GM12878 (cell line): ENCODE measurements at regions not wholly inside any gene's neighbourhood (a gene's known extent, or its start where the extent isn't known, plus 50 kb on each side); places are given as distances from the start of the nearest gene placed in this dataset.

Source experiments
- ATAC-seq: fragments of 200-7000 bp; cut with Tn5 transposase; 3 replicates; pipeline ENCODE4 v1.9.1; 2020; ENCODE audit warnings: mild to moderate bottlenecking, moderate library complexity
- BruUV-seq: library from RNA; stranded (reverse); fragments of 400-500 nt; replicated peaks from 2 replicates; lab custom pipeline; 2021; lab: Mats Ljungman, UMichigan
- CTCF ChIA-PET: fragments of 300-600 bp; sonication (Branson Sonifier 250); formaldehyde crosslinking; extraction: SDS; loops from one replicate; lab custom pipeline; 2021; ENCODE audit warnings: inconsistent platforms; lab: Yijun Ruan, JAX
- POLR2A ChIA-PET: fragments of 350-600 bp; formaldehyde crosslinking; extraction: SDS; loops from one replicate; lab custom pipeline; 2021; ENCODE audit warnings: inconsistent platforms; lab: Charles Lee
- RAD21 ChIA-PET: fragments of 300-600 bp; sonication (Branson Sonifier 250); formaldehyde crosslinking; loops from one replicate; lab custom pipeline; 2023; ENCODE audit warnings: antibody characterized with exemption; ENCODE audit not compliant: unreplicated experiment; lab: Charles Lee
- SMC1A ChIA-PET: fragments of 300-600 bp; sonication (Branson Sonifier 250); formaldehyde crosslinking; loops from one replicate; lab custom pipeline; 2023; ENCODE audit not compliant: unreplicated experiment, uncharacterized antibody; lab: Charles Lee
- DNase-seq: peaks from one replicate; pipeline ENCODE4 v3.0.0-alpha.2; 2011; ENCODE audit warnings: low read depth, low spot score
- FAIRE-seq: peaks from 3 replicates; lab custom pipeline; 2011; peaks lifted over from hg19 to GRCh38; lab: Jason Lieb, UNC
- H2AFZ ChIP-seq: 2 replicates; pipeline ENCODE4 v1.6.0; 2011; ENCODE audit warnings: low read depth, low read length, control low read depth; ENCODE audit not compliant: control insufficient read depth
- H3K27ac ChIP-seq: 2 replicates; pipeline ENCODE4 v1.5.1; 2011; ENCODE audit warnings: control low read depth; ENCODE audit not compliant: control insufficient read depth, insufficient read depth
- H3K27me3 ChIP-seq, 2 experiments: replicated peaks in 1 of 2; 2 replicates each; pipeline versions ENCODE4 v1.6.0 to v1.6.1; 2011; ENCODE audit warnings: low read length in 1 of 2; ENCODE audit not compliant: control insufficient read depth in 2 of 2, insufficient read depth in 2 of 2
- H3K36me3 ChIP-seq, 2 experiments: 2 replicates each; pipeline ENCODE4 v1.5.1; 2011; ENCODE audit warnings: low read length in 1 of 2; ENCODE audit not compliant: control insufficient read depth in 2 of 2, insufficient read depth in 2 of 2
- H3K4me1 ChIP-seq: 2 replicates; pipeline ENCODE4 v1.6.1; 2011; ENCODE audit warnings: mild to moderate bottlenecking, low read length, moderate library complexity, mixed read lengths; ENCODE audit not compliant: control insufficient read depth, insufficient read depth
- H3K4me2 ChIP-seq: 2 replicates; pipeline ENCODE4 v1.6.0; 2011; ENCODE audit warnings: control low read depth; ENCODE audit not compliant: control insufficient read depth, insufficient read depth
- H3K4me3 ChIP-seq: fragments of 200-600 bp; sonication (generic); 2 replicates; pipeline ENCODE4 v1.5.1; 2016
- H3K79me2 ChIP-seq: 2 replicates; pipeline ENCODE4 v1.6.0; 2011; ENCODE audit warnings: low read length; ENCODE audit not compliant: control insufficient read depth, insufficient read depth
- H3K9ac ChIP-seq: 2 replicates; pipeline ENCODE4 v1.8.0; 2011; ENCODE audit warnings: low read length, control low read depth, mixed read lengths; ENCODE audit not compliant: control insufficient read depth, insufficient read depth
- H3K9me3 ChIP-seq: replicated peaks from 3 replicates; pipeline ENCODE4 v1.5.1; 2011; ENCODE audit warnings: mild to moderate bottlenecking, low read length; ENCODE audit not compliant: control insufficient read depth, insufficient read depth
- H4K20me1 ChIP-seq: 2 replicates; pipeline ENCODE4 v1.6.0; 2011; ENCODE audit not compliant: control insufficient read depth, insufficient read depth
- DPF2 ChIP-seq: fragments of 450-650 bp; IDR thresholded peaks from 2 replicates; pipeline ENCODE4 v1.6.1; 2017; ENCODE audit warnings: mild to moderate bottlenecking
- MXI1 ChIP-seq: fragments of 150-350 bp; IDR thresholded peaks from 2 replicates; pipeline ENCODE4 v1.6.1; 2011; ENCODE audit warnings: low read depth, mild to moderate bottlenecking, inconsistent platforms, low read length, improper control_type of control experiment
- NR2F1 ChIP-seq: fragments of 450-650 bp; conservative IDR thresholded peaks from 2 replicates; pipeline ENCODE4 v1.6.1; 2017; ENCODE audit warnings: mild to moderate bottlenecking
- RCOR1 ChIP-seq: conservative IDR thresholded peaks from 2 replicates; pipeline ENCODE4 v1.6.1; 2012; ENCODE audit warnings: low read depth, low read length, improper control_type of control experiment
- SP1 ChIP-seq: IDR thresholded peaks from one replicate; pipeline ENCODE4 v1.6.1; 2011; ENCODE audit warnings: low read depth, low read length
- SUZ12 ChIP-seq: fragments of 200-600 bp; sonication (generic); IDR thresholded peaks from one replicate; pipeline ENCODE4 v1.6.1; 2018; ENCODE audit warnings: antibody characterized with exemption, mild to moderate bottlenecking; ENCODE audit not compliant: unreplicated experiment
- TAF1 ChIP-seq: IDR thresholded peaks from 2 replicates; pipeline ENCODE4 v1.6.1; 2011; ENCODE audit warnings: mild to moderate bottlenecking, low read depth, low read length, borderline replicate concordance
- WRNIP1 ChIP-seq: IDR thresholded peaks from 2 replicates; pipeline ENCODE4 v1.6.1; 2011; ENCODE audit warnings: low read depth, low read length, improper control_type of control experiment, borderline replicate concordance
- WGBS: methylation state at CpG from one replicate; pipeline ENCODE4 v1.1.6; 2016; ENCODE audit warnings: low lambda C conversion rate; ENCODE audit not compliant: insufficient replicate concordance, insufficient coverage; ENCODE audit errors: missing lambda C conversion rate; 5-methylcytosine and 5-hydroxymethylcytosine counted together
- in situ Hi-C: fragments of 300-500 bp; cut with MboI; formaldehyde crosslinking; loops from 9 replicates; pipeline ENCODE4 v1.14.3; 2018; ENCODE audit warnings: mixed read lengths
- intact Hi-C: fragments of 100-400 bp; cut with micrococcal nuclease; formaldehyde crosslinking; loops from one replicate; pipeline ENCODE4 v1.14.2; 2022; ENCODE audit not compliant: unreplicated experiment
- TF ChIP-seq, protein P1 (sequence below): IDR thresholded peaks from 2 replicates; pipeline ENCODE4 v1.6.1; 2011; ENCODE audit warnings: borderline replicate concordance, low read depth, mild to moderate bottlenecking, moderate library complexity, mixed read lengths, low read length; ENCODE audit not compliant: insufficient read depth; ENCODE audit errors: extremely low read length

DNA sequence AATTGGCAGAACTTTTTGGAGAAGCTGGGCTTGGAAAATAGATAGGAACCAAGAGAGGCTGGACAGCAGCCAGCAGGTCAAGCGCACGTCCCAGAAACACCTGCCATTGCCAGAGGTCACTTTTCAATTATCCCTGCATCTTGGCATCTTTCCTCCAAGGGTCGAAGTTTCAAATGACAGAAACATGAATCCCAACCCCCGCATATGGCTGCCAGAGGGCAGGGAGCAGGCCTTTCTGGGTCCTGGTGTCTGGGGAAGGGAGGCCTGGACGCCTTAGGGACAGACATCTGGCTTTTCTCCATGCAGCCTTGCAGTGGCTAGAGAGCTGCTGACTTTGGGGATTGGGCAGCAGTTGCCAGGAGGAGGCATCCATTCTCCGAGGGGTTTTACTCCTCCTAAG lies 164.5 kb upstream of the TPM1 start:
- 4% methylated on average over 6 of the region's 6 CpGs for WGBS
- no peak overlapping the region for H3K9ac ChIP-seq
- ATAC-seq (no peak), DNase-seq (no peak), FAIRE-seq (no peak)
- H3K79me2 ChIP-seq, result no peaks in the 10 kb centered on the region
- ChIA-PET SMC1A (no interaction called here), CTCF (no interaction called here), RAD21 (no interaction called here), POLR2A (no interaction called here)
- H3K36me3 ChIP-seq, result no peaks in the 10 kb centered on the region
- no peak overlapping the region for H2AFZ ChIP-seq
- no peak overlapping the region for H3K4me3 ChIP-seq
- intact Hi-C loops (no loop called here), in situ Hi-C loops (no loop called here)
- no peak overlapping the region for H3K27ac ChIP-seq
- H3K4me1 ChIP-seq, result no peaks in the 10 kb centered on the region
- TF ChIP-seq WRNIP1, result no peak
- TF ChIP-seq DPF2, result no peak
- no peak for TF ChIP-seq SP1
- TF ChIP-seq NR2F1, result no peak
- no peak for TF ChIP-seq RCOR1
- TF ChIP-seq TAF1, result no peak
- TF ChIP-seq MXI1, result no peak
- no peak for TF ChIP-seq SUZ12
- no peaks in the 10 kb centered on the region for H3K9me3 ChIP-seq
- peaks cover 0 to 3% of the 10 kb centered on the region in 2 experiments; a peak in 2 of 4 replicates for H3K27me3 ChIP-seq
- no peaks in the 10 kb centered on the region for H4K20me1 ChIP-seq
- no peak overlapping the region for H3K4me2 ChIP-seq
- BruUV-seq, result no TSS peak

DNA sequence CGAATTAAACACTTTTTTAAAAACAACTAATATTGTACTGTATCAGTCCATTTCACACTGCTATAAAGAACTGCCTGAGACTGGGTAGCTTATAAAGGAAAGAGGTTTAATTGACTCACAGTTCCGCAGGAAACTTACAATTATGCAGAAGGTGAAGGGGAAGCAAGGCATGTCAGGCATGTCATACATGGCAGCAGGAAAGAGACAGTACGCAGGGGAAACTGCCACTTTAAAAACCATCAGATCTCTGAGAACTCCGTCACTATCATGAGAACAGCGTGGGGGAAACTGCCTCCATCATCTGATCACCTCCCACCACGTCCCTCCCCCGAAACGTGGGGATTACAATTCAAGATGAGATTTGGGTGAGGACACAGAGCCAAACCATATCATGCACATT lies 162.8 kb upstream of the TPM1 start:
- DNase-seq, result no peak
- Histone ChIP-seq H3K4me3 (no peak overlapping the region), H3K27me3 (peaks cover 0 to 3% of the 10 kb centered on the region in 2 experiments; a peak in 2 of 4 replicates), H3K36me3 (no peaks in the 10 kb centered on the region), H3K79me2 (no peaks in the 10 kb centered on the region), H3K27ac (no peak overlapping the region), H3K4me2 (no peak overlapping the region), H3K4me1 (no peaks in the 10 kb centered on the region), H4K20me1 (no peaks in the 10 kb centered on the region), H3K9ac (no peak overlapping the region), H2AFZ (no peak overlapping the region), H3K9me3 (no peaks in the 10 kb centered on the region)
- ChIA-PET POLR2A (no interaction called here), RAD21 (no interaction called here), CTCF (no interaction called here), SMC1A (no interaction called here)
- 17% methylated on average over 8 of the region's 8 CpGs for WGBS
- intact Hi-C loops, result no loop called here
- no peak for FAIRE-seq
- ATAC-seq, result no peak
- TF ChIP-seq, protein P1, sequence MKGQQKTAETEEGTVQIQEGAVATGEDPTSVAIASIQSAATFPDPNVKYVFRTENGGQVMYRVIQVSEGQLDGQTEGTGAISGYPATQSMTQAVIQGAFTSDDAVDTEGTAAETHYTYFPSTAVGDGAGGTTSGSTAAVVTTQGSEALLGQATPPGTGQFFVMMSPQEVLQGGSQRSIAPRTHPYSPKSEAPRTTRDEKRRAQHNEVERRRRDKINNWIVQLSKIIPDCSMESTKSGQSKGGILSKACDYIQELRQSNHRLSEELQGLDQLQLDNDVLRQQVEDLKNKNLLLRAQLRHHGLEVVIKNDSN, result no peak
- BruUV-seq, result no TSS peak
- in situ Hi-C loops, result no loop called here
